ENCODE measurements at regions not wholly inside any gene's neighbourhood (a gene's known extent, or its start where the extent isn't known, plus 50 kb on each side); places are given as distances from the start of the nearest gene placed in this dataset.

DNA sequence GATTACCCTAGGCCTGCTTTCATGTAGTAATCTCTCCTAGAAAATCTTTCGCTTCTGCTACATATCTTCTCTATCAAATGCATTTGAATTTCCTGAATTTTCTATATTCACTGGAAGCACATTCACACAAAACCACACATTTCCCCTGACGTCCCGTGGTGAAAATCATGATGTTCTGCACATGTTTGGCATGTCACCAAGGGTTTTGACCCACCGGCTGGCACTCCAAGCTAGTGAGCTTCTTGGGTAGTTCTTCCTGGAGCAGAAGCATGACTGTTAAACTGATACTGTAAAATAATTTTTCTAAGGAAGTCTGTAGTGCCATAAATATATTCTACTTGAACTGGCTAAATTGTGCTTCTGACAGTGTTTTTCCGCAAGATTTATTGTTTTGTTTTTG is 510.1 kb upstream of the SLC8A1 start:
- Histone ChIP-seq H3K27ac (no peak overlapping the region), H3K36me3 (no peaks in the 10 kb centered on the region), H3K4me3 (no peak overlapping the region), H3K27me3 (no peaks in the 10 kb centered on the region), H3K4me1 (no peaks in the 10 kb centered on the region), H3K9me3 (no peaks in the 10 kb centered on the region)
- no peak for TF ChIP-seq POLR2A (IDR thresholded peaks at IDR 0.05)
- TF ChIP-seq CTCF (IDR thresholded peaks at IDR 0.05), result no peak
- no peak for DNase-seq
- intact Hi-C loops (cut with DNase I), result no loop called here
- 53 to 61% methylated on average over 5 of the region's 5 CpGs for WGBS, 2 donors

DNA sequence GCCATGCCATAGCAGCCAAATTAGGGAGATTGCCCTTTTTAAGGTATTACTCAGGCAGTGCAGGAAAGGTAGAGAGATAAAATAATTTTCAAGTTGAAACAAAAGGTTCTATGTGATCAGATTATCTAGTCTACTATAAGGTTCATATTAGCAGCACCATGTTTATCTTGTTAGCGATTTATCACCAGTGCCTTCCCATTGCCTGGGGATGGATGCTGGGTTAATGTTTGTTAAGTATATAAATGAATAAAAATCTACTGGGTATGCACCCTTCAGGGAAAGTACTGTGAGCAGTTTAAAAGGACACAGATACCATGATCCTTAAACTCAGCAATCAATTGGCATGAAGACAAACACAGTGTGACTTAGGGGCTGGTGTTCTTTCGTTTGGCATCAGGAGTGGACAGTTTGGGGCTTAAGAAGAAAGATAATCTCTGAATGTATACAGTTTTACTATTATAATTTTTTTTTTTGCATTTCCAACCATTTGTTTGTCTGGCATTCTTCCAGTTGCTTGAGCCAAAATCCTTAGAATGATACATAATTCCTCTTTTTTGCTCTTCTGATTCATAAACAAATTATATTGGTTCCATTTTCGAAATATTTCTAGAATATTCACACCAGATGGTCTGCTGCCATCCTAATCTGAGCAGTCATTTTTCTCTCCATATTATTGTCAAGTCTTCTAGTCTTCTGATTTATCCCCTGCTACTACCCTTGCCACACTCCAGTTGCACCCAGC is 512.8 kb upstream of the SLC8A1 start:
- Histone ChIP-seq H3K9me3 (no peaks in the 10 kb centered on the region), H3K4me3 (no peak overlapping the region), H3K36me3 (no peaks in the 10 kb centered on the region), H3K27me3 (no peaks in the 10 kb centered on the region), H3K27ac (no peak overlapping the region), H3K4me1 (no peaks in the 10 kb centered on the region)
- intact Hi-C loops (cut with DNase I), result no loop called here
- DNase-seq, result no peak
- 56 to 66% methylated on average over 3 of the region's 3 CpGs for WGBS, 2 donors
- TF ChIP-seq CTCF (IDR thresholded peaks at IDR 0.05) (no peak), POLR2A (IDR thresholded peaks at IDR 0.05) (no peak)

DNA sequence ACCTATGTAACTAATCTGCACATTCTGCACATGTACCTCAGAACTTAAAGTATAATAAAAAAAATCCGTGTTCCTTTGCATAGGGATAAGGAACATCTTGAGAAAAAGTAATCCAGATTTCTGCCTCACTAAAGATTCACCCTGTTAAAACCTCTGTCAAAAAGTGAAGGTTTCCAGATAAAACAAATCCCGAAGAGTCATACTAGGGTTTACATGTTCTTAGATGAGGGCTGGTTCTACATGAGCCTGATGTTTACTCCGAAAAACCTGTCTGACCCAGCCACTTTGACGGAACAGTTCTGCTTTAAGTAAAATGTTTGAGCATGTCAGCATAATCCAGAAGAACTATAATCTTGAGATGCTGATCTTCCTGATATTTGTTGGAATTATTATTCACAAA is 515.6 kb upstream of the SLC8A1 start:
- Histone ChIP-seq H3K27me3 (no peaks in the 10 kb centered on the region), H3K4me3 (no peak overlapping the region), H3K36me3 (no peaks in the 10 kb centered on the region), H3K4me1 (no peaks in the 10 kb centered on the region), H3K9me3 (no peaks in the 10 kb centered on the region), H3K27ac (no peak overlapping the region)
- DNase-seq, result no peak
- intact Hi-C loops (cut with DNase I), result no loop called here
- TF ChIP-seq POLR2A (IDR thresholded peaks at IDR 0.05) (no peak), CTCF (IDR thresholded peaks at IDR 0.05) (no peak)
- 69 to 84% methylated on average over 4 of the region's 4 CpGs for WGBS, 2 donors

- 78 to 79% methylated on average over 4 of the region's 4 CpGs for WGBS, 2 donors
- intact Hi-C loops (cut with DNase I), result no loop called here
Observed at GRCh38 chr2:40975151-40975550, 523.3 kb upstream of the SLC8A1 start.

DNA sequence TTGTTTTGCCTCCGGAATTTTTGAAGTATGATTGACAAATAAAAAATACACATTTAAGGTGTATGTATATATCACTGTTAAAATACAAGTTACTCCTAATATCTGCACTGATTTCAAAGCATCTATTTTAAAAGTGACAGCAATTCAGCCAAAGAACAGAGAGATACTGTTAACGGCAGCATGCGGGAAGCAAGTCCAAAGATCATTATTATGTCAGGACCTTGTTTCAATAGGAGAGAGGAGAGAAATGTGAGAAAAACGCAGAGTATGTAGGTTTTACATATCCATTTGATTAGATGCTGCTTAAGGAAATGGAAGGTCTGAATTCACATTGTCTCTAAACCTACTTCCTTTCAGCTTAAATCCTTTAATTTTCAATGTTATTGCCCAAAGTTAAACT is 545.5 kb upstream of the SLC8A1 start:
- peaks cover 0 to 3% (median 0%) of the 10 kb centered on the region in 4 donors for H3K27me3 ChIP-seq
- H3K36me3 ChIP-seq, result no peaks in the 10 kb centered on the region
- no peak overlapping the region for H3K4me3 ChIP-seq
- DNase-seq, result no peak
- TF ChIP-seq CTCF (IDR thresholded peaks at IDR 0.05) (no peak), POLR2A (IDR thresholded peaks at IDR 0.05) (no peak)
- 71 to 79% methylated on average over 4 of the region's 4 CpGs for WGBS, 2 donors
- no peaks in the 10 kb centered on the region for H3K9me3 ChIP-seq
- H3K27ac ChIP-seq, result no peak overlapping the region
- intact Hi-C loops (cut with DNase I), result no loop called here
- H3K4me1 ChIP-seq, result no peaks in the 10 kb centered on the region

More at GRCh38 chr2:40975151-40975550, 523.3 kb upstream of the SLC8A1 start:
- Histone ChIP-seq H3K4me1 (no peaks in the 10 kb centered on the region), H3K9me3 (no peaks in the 10 kb centered on the region), H3K36me3 (no peaks in the 10 kb centered on the region), H3K27me3 (no peaks in the 10 kb centered on the region), H3K27ac (no peak overlapping the region), H3K4me3 (no peak overlapping the region)
- TF ChIP-seq CTCF (IDR thresholded peaks at IDR 0.05), result no peak
- TF ChIP-seq POLR2A (IDR thresholded peaks at IDR 0.05), result no peak
- no peak for DNase-seq

All from esophagus squamous epithelium (tissue), 5 donors.